AG04449 (cell line): ENCODE measurements at regions not wholly inside any gene's neighbourhood (a gene's known extent, or its start where the extent isn't known, plus 50 kb on each side); places are given as distances from the start of the nearest gene placed in this dataset.

Source experiments
- CTCF ChIA-PET: fragments of 350-600 bp; formaldehyde crosslinking; extraction: SDS; loops from one replicate; lab custom pipeline; 2021; ENCODE audit warnings: antibody characterized with exemption; lab: Yijun Ruan, JAX
- POLR2A ChIA-PET: fragments of 400-600, 350-600 bp; formaldehyde crosslinking; extraction: SDS; loops from one replicate; lab custom pipeline; 2020; ENCODE audit warnings: antibody characterized with exemption, inconsistent platforms; lab: Yijun Ruan, JAX
- DNase-seq: peaks from one replicate; pipeline ENCODE4 v3.0.0-alpha.2; 2010; ENCODE audit warnings: low read depth, low spot score
- H3K4me3 ChIP-seq: 2 replicates; pipeline ENCODE4 v1.5.1; 2011; ENCODE audit warnings: low read depth, mild to moderate bottlenecking, control low read depth, low read length
- TF ChIP-seq, protein P1 (sequence below): IDR thresholded peaks from one replicate; pipeline ENCODE4 v1.5.1; 2011; ENCODE audit warnings: mild to moderate bottlenecking, moderate library complexity, low read length, control low read depth, inconsistent platforms; ENCODE audit not compliant: insufficient read depth; ENCODE audit errors: missing control alignments

DNA sequence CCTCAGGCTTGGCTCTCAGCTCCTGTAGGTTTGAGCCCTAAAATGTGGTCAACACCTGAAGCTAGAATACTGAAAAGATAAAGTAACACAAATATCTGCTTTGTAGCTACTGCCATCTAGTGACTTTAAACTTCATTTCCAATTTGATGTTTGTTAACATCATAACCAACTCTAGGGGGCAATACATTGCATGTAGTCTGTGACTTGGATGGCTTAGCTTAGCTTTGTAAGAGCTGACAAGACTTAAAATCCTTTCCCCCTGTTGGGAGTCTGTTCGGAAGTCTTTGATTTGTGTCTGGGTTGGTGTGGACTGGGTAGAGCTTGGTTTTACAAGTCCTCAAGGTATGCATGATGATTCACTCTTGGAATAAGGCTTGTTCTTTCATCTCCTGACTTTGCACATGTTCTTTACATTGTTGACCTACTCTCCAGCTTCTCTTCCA, 51.7 kb downstream of the SCN11A start:
- ChIA-PET CTCF (interaction anchor here (0.5 to 6.5 kb wide), 52 partner anchors 9 to 507 kb away, joined by 3 to 49 read pairs (median 5); partner anchors contain the start of gene EXOG), POLR2A (no interaction called here)
- TF ChIP-seq, protein P1, sequence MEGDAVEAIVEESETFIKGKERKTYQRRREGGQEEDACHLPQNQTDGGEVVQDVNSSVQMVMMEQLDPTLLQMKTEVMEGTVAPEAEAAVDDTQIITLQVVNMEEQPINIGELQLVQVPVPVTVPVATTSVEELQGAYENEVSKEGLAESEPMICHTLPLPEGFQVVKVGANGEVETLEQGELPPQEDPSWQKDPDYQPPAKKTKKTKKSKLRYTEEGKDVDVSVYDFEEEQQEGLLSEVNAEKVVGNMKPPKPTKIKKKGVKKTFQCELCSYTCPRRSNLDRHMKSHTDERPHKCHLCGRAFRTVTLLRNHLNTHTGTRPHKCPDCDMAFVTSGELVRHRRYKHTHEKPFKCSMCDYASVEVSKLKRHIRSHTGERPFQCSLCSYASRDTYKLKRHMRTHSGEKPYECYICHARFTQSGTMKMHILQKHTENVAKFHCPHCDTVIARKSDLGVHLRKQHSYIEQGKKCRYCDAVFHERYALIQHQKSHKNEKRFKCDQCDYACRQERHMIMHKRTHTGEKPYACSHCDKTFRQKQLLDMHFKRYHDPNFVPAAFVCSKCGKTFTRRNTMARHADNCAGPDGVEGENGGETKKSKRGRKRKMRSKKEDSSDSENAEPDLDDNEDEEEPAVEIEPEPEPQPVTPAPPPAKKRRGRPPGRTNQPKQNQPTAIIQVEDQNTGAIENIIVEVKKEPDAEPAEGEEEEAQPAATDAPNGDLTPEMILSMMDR, result peak; percentile 77
- H3K4me3 ChIP-seq, result no peak overlapping the region
- DNase-seq, result peak; percentile 24

GRCh38 chr3:38998086-38998485, 53.7 kb downstream of the SCN11A start:
- DNase-seq, result no peak
- CTCF ChIA-PET, result interaction anchor here (1.2 to 6.5 kb wide), 6 partner anchors 10 to 475 kb away, joined by 3 to 49 read pairs (median 6); no protein-coding TSS in a partner anchor
- TF ChIP-seq, protein P1, result no peak
- H3K4me3 ChIP-seq, result no peak overlapping the region
- POLR2A ChIA-PET, result no interaction called here

- TF ChIP-seq, protein P1, result no peak
- ChIA-PET CTCF (interaction anchor here (2.6 kb wide), 1 partner anchor 13 kb away, joined by 7 read pairs; no protein-coding TSS in a partner anchor), POLR2A (no interaction called here)
- no peak for DNase-seq
- no peak overlapping the region for H3K4me3 ChIP-seq
These were observed 55.6 kb downstream of the SCN11A start for GRCh38 chr3:38996193-38996592.

- no peak for DNase-seq
- no peak overlapping the region for H3K4me3 ChIP-seq
- TF ChIP-seq, protein P1, result no peak
- ChIA-PET POLR2A (no interaction called here), CTCF (interaction anchor here (0.9 to 2.6 kb wide), 4 partner anchors 8 to 257 kb away, joined by 3 to 7 read pairs (median 4); no protein-coding TSS in a partner anchor)
These were observed 57.5 kb downstream of the SCN11A start for GRCh38 chr3:38994251-38994650.

DNA sequence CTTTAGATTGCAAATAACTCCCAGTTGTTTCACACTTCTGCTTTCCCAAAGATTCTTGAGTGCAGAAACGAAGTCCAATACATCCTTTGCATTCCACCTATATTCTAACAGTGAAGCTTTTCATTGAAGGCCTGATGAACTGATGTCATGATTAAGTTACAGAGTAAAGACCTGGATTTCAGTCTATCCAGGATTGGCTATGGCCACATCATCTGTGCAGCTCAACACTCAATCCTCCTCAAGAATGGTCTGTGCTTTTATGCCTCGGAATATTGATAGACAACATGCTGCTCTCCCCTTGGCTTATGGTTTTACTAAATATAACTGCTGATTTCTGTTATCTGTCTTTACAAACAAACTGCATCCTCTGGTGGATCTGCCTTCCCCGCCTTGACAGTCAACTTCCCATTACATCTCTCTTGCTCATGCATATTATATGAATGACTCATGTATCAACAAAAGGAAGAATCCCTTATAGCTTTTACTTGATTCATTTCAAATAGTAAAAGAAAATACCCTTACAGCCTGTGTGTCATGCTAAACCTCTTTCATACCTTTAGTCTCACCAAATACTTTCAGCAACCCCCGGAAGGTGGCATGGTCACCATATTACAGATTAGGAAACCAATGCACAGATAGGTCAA, 59.5 kb downstream of the SCN11A start:
- TF ChIP-seq, protein P1, result no peak
- H3K4me3 ChIP-seq, result no peak overlapping the region
- POLR2A ChIA-PET, result no interaction called here
- CTCF ChIA-PET, result interaction anchor here (1.0 to 3.1 kb wide), 8 partner anchors 7 to 471 kb away, joined by 3 to 19 read pairs (median 5); no protein-coding TSS in a partner anchor
- DNase-seq, result peak; percentile 53

- no peak for DNase-seq
- no peak overlapping the region for H3K4me3 ChIP-seq
- TF ChIP-seq, protein P1, result no peak
- POLR2A ChIA-PET, result no interaction called here
- CTCF ChIA-PET, result interaction anchor here (1.0 to 3.1 kb wide), 3 partner anchors 9 to 147 kb away, joined by 3 to 19 read pairs (median 6); no protein-coding TSS in a partner anchor
These were observed 61.1 kb downstream of the SCN11A start for GRCh38 chr3:38990621-38991020.
